ENCODE measurements at regions not wholly inside any gene's neighbourhood (a gene's known extent, or its start where the extent isn't known, plus 50 kb on each side); places are given as distances from the start of the nearest gene placed in this dataset.

- Histone ChIP-seq H3K79me2 (ENCODE audit: control insufficient read depth, insufficient read depth, low read length) (no peaks in the 10 kb centered on the region), H3K4me1 (ENCODE audit: control insufficient read depth, insufficient read depth, low read length) (no peaks in the 10 kb centered on the region), H2AFZ (ENCODE audit: control insufficient read depth, low read depth, low read length) (no peak overlapping the region), H3K4me2 (ENCODE audit: control insufficient read depth, insufficient read depth) (no peak overlapping the region), H3K36me3 (ENCODE audit: control insufficient read depth in 2 of 2, insufficient read depth in 2 of 2, low read length in 1 of 2) (no peaks in the 10 kb centered on the region), H3K9ac (ENCODE audit: control insufficient read depth, insufficient read depth, low read length) (no peak overlapping the region), H3K27ac (ENCODE audit: control insufficient read depth, insufficient read depth) (no peak overlapping the region), H3K9me3 (replicated peaks; ENCODE audit: control insufficient read depth, insufficient read depth, low read length) (no peaks in the 10 kb centered on the region), H3K27me3 (replicated peaks in 1 of 2; ENCODE audit: control insufficient read depth in 2 of 2, insufficient read depth in 2 of 2, low read length in 1 of 2) (no peaks in the 10 kb centered on the region), H3K4me3 (no peak overlapping the region), H4K20me1 (ENCODE audit: control insufficient read depth, insufficient read depth) (no peaks in the 10 kb centered on the region)
- POLR2A ChIA-PET = no interaction called here
- BruUV-seq (replicated peaks) = no TSS peak
- intact Hi-C loops (cut with micrococcal nuclease; ENCODE audit: unreplicated experiment) (no loop called here), in situ Hi-C loops (cut with MboI) (loop anchor here (25.0 kb wide), 1 partner anchor 90 kb away; no protein-coding TSS in a partner anchor)
- RAD21 ChIA-PET (ENCODE audit: unreplicated experiment) = no interaction called here
- CTCF ChIA-PET = no interaction called here
- WGBS (ENCODE audit: insufficient coverage, insufficient replicate concordance, low lambda C conversion rate, missing lambda C conversion rate) = 51% methylated on average over 2 of the region's 2 CpGs
- ATAC-seq (no peak), DNase-seq (ENCODE audit: low read depth, low spot score) (no peak), FAIRE-seq (no peak)
- SMC1A ChIA-PET (ENCODE audit: uncharacterized antibody, unreplicated experiment) = interaction anchor here (0.5 kb wide), 1 partner anchor 894 kb away, joined by 3 read pairs; no protein-coding TSS in a partner anchor
- TF ChIP-seq SIN3A (IDR thresholded peaks at IDR 0.05; ENCODE audit: low read depth, low read length) = no peak
- no peak for TF ChIP-seq SMAD1 (IDR thresholded peaks at IDR 0.05; ENCODE audit: low read depth, partially characterized antibody)
- no peak for TF ChIP-seq TARDBP (IDR thresholded peaks at IDR 0.05; ENCODE audit: borderline replicate concordance)
- TF ChIP-seq MYB (IDR thresholded peaks at IDR 0.05; ENCODE audit: borderline replicate concordance, low read depth, low read length) = no peak
- TF ChIP-seq PAX5 (IDR thresholded peaks at IDR 0.05; ENCODE audit: borderline replicate concordance, low read depth, low read length) = no peak
- no peak for TF ChIP-seq KDM1A (IDR thresholded peaks at IDR 0.05; ENCODE audit: borderline replicate concordance)
- no peak for TF ChIP-seq E2F8 (IDR thresholded peaks at IDR 0.05; ENCODE audit: low read depth, partially characterized antibody)
- TF ChIP-seq ASH2L (IDR thresholded peaks at IDR 0.05; ENCODE audit: borderline replicate concordance, low read depth) = no peak
- TF ChIP-seq MLLT1 (IDR thresholded peaks at IDR 0.05) = no peak
- no peak for TF ChIP-seq ZBTB11 (CRISPR knock-in tag; IDR thresholded peaks at IDR 0.05)
- TF ChIP-seq EED (IDR thresholded peaks at IDR 0.05; ENCODE audit: low read depth) = no peak
- no peak for TF ChIP-seq NFYB (IDR thresholded peaks at IDR 0.05; ENCODE audit: insufficient read depth, low read depth, low read length)
- TF ChIP-seq HDGF (IDR thresholded peaks at IDR 0.05) = no peak
- no peak for TF ChIP-seq ZNF622 (IDR thresholded peaks at IDR 0.05)
Measured at GRCh38 chr15:31752065-31752762, 278.1 kb upstream of the CHRNA7 start.

Measured in GM12878 (cell line).